Kidney capillary endothelial cell (primary cell): ENCODE measurements at regions not wholly inside any gene's neighbourhood (a gene's known extent, or its start where the extent isn't known, plus 50 kb on each side); places are given as distances from the start of the nearest gene placed in this dataset.
A peak's percentile ranks its signal among the peaks of the same experiment; 100 is the strongest.
"Not testable (repeated sequence)": the region's sequence is repeated elsewhere in the genome, so short reads cannot be mapped to it uniquely, and the experiment has no call there.

Experiments used
- DNase-seq: peaks from one replicate; pipeline ENCODE4 v3.0.0-alpha.2; 2018; ENCODE audit warnings: low spot score

DNA sequence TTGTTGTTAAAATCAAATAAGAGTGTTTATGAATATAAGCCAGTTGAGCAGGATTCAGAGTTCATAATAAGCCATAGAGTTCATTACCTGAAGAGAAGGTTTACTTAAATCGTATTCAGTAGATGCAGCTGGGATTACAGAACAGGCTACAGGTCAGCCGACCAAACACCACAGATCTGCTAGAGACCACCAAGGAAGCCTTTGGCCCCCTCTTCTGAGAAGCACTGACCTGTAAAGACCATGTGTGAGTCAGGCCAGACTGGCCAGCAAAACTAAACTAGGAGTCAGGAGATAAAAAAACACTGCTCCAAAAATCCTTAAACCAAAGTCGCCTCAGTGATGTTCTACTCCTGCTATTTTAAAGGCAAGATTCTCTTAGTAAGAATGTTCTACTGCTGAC lies 1125.5 kb downstream of the FAT4 start:
- DNase-seq = no peak

DNA sequence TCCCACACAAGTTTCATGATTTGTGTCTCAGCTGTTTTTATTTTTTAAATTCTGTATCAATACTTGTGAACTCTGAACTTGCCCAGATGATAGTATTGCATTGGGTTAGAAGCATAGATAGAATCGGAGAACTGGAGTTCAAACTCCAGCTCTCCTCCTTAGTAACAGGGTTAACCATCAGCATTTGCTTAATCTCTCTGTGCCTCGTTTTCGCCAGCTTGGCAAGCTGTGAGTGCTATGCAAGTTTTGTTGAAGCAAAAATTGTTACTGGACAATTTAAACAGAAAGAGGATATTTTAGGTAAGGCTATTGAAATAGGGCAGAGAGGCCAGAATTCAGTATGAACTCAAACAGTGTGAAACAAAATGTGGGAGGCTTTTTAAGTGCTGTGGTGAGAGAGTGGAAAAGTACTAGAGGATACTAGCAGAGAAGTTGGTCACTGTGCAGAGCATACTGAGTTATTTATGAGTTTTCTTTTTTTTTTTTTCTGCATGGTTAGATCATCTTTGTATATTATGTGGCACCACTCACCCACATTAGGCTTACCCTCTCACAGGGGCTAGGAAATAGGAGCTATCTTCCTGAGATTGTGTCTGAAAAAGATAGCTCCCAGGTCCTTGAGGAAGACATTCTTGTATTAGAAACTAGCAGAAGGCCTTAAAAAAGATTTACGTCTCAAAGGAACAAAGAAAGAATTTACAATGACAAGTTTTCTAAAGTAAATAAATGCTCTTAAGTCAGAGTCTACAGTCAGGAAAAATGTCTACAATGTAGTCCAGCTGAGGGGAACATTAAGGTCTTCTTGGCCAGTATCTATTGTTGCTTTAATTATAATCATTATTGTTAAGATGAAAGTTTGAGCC lies 1126.6 kb downstream of the FAT4 start:
- DNase-seq = no peak

DNA sequence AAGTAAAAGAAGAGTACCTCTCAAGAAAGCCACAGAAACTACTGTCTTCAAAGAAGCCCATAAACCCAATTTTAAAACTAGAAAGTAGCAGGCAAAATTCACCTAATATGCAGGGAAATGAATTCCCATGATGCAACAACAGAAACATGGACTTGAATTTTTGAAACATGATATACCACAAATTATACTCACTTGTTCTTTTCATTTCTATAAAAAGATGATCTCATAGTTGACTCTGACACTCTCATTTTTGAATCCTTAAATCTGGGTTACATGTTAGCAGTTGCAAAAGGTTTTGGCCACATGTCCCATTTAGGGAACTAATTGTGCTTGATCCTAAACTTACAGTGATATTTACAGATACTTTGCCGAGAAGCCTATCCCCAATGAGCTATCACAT lies 1130.8 kb downstream of the FAT4 start:
- DNase-seq = no peak

DNA sequence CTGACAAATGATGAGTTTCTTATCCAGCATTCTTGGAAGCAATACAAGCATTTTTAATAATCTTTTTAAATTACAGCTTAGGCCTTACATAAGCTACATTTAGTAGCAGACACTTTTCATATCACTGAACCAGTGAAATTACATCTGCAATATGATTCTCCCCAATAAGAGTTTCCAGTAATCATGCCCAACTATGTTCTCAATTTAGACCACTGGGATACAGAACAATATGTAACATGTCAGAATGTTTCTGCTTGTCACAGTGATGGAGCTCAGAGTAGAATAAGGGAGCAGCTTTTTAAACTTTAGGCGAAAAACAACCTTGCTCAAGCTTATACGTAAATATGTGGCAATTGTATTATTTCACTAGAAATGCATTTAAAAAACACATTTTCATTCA lies 1132.2 kb downstream of the FAT4 start:
- no peak for DNase-seq

DNA sequence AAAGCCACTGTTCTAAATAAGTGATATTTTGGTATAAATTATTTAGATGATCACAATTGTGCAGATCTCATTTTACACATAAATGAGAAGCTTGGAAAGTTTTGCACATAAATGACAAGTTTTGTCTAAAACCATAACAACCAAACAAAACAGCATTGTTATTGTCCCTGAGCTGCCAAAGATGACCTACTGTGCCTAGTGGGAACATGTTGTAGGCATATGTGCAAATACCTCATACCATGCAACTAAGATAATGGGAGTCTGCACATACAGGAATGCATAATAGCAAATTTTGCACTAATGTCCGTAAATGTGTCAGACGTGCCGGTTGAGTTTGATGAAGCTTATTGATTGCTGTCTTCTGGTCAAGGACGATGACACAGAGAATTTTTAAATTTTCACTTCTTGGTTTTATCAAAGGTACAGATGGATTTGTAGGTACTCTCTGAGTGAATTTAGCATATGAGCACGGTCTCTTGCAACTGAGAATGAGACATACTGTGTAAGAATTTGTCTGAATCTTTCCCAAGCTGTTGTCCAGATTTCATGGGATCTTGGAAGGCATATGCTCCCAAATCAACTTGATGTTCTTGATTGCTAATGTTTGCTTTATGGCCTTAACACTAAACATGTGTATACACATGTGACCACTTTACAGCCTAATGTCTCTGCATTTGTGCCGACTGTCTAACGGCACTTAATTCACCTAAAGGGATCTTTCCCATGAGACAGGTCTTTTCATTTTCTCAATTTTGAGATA lies 1133.5 kb downstream of the FAT4 start:
- DNase-seq = no peak

DNA sequence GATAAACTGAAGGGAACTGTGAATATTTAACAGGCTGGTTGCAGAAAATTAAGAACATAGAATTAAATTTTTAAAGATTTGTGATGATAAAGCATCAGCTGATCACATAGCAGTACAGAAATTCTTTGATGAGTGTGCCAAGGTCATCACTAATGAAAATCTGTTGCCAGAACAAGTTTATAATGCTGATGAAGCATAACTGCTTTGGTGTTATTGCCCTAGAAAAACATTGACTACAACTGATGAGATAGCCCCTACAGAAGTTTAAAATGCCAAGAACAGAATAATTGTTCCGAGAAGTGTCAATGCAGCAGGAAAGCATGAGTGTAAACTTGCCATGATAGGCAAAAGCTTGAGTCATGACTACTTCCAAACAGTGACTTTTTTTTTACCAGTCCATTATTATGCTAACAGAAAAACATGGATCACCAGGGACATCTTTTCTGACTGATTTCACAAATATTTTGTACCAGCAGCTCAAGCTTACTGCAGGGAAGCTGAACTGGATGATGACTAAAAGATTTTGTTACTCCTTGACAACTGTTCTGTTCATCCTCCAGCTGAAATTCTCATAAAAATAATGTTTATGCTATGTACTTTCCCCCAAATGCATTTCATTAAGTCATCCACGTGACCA lies 1136.6 kb downstream of the FAT4 start:
- no peak for DNase-seq

DNA sequence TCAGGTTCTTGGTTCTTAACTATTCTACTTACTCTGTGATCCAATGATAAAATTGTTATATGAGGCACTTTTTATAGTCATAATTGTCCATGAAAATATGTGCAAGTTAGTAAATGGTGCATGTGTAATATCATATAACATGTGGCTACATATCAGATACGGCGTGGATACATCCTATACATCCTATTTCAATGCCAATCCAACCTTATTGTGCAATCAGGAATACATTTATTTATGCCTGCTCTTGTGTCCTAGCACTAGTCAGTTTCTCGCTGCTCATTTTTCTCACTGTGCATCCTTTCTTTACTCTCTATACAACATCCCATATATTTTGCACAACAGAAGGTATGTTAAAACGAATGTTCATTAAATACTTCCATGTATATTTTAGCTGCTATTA lies 1141.1 kb downstream of the FAT4 start:
- DNase-seq = no peak

DNA sequence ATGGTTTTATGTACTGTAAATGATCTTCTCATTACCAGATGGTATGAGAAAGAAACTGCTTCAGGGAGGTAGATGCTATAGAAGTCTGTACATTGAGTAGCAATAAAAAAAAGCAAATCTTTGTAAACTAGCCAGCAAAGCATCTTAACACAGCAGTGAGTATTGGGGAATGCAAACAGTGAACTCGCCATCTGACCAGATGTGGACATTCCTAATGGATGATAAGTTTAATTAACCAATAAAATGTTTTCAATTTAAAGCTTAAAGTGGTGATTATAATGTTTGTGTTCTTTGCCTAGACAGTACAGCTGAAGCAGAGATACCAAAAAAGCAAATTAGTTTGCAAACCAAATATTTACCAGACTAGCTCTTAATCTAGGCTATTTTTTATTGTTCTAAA lies 1144.2 kb downstream of the FAT4 start:
- no peak for DNase-seq

DNA sequence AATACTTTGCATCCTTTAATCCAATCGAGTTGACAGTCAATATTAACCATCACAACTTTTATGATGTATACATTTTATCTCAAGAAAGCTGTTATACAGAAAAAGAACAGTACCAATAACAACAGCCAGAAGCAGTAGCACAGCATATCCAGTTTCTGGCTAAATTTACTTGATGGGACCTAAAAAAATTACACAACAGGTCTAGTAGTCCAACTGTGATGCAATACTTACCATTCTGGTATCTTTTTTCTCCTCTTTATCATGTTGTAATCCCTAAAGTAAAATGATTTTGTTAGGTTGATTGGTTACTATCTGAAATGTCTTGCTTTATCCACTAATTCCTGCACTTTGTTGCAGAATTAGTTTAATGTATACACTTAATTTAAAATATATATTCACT lies 1150.6 kb downstream of the FAT4 start:
- no peak for DNase-seq

DNA sequence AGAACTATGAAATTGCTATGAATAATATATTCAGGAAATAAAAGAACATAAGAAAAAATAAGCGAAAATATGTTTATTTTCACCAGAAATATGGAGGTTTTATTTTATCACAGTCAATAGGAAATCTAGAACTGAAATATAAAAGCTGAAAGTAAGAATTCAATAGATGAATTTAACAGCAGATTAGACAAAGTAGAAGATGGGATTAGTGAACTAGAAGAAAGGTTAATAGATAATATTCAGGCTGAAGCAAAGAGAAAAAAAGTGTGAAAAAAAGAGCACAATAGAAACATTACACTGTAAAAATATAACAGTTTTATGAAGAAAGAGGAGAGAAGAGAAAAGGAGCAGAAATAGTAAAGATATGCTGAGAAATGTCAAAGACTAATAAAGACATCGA lies 1152.1 kb downstream of the FAT4 start:
- DNase-seq = no peak

DNA sequence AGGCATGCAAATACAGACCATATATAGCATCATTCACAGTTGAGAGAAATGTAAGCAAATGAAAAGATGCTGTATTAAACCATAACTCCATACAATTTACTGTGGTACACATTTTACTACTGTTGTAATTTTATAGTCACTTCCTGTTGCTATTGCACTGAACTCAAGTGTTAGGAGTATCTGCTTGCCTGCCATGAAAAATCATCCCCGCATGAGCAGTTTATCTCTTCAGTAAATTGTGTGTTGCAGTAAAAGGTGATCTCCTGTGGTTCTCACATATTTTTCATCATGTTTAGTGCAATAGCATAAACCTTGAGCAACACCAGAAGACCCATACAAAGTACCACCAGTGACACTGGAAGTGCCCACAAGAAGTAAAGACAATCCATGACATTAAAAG lies 1153.4 kb downstream of the FAT4 start:
- DNase-seq = no peak

DNA sequence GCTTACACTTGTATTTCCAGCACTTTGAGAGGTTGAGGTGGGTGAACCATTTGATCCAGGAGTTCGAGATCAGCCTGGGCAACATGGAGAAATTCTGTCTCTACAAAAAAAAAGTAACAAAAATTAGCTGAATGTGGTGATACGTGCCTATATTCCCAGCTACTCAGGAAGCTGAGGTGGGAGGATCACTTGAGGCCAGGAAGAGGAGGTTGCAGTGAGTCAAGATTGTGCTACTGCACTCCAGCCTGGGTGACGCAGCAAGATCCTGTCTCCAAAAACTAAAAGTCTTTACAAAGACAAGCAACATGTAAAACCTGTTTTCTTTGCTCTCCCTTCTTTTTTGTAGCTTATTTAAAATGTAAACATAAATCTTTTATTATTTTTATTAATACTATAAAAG lies 1156.1 kb downstream of the FAT4 start:
- peak; percentile 46 for DNase-seq

DNA sequence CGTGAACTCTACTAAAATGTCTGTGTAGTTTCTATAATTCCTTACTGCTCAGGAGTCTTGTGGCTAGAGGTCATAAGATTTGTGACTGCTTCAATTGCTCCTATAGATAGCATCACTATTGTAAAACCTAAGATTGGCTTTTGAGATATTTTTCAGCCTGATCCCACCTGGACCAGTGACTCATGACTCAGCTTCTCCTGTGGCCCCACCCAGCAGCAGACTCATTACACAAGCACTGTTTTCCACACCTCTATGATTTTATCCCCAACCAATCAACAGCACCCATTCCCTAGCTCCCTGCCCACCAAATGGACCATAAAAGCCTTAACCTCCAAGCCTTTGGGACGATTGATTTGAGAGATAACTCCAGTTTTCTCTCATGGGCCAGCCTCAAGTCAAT lies 1157.0 kb upstream of the INTU start:
- DNase-seq = no peak

DNA sequence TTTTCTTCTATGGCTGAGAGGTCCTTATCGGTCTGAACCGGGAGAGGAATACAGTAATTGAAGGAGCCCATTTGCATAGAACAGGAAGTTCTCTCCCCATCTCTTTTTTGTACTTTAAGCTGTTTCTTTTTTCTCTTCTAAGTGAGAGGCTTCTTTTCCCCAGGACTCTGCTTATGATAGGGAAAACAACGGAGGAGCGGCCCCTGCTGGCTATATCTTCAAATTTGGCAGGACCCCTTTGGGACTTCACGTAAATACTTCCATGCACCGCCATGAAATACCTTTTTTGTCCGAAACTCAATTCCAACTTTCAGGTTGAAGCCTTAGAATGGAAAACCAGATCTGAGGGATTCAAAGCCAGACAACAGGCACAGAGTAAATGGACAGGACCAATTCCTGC lies 1153.0 kb upstream of the INTU start:
- DNase-seq = no peak

DNA sequence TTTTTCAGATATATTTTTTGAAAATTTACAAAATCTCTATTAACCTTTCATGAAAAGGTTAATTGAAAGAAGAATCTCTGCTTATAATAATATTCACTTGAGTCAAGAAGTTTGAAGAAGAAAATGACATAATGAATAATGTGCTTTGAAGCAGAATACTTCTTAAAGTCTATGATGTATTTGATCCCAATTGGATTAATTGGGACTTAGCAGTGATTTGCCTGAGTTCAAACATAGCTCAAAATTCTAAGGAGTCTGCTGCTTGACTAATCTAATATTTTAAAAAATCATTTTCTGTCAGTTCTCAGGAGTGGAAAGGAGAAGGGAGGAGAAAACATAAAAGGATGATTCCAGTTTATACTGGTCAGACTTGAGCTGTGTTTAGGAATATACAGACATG lies 1150.4 kb upstream of the INTU start:
- no peak for DNase-seq

DNA sequence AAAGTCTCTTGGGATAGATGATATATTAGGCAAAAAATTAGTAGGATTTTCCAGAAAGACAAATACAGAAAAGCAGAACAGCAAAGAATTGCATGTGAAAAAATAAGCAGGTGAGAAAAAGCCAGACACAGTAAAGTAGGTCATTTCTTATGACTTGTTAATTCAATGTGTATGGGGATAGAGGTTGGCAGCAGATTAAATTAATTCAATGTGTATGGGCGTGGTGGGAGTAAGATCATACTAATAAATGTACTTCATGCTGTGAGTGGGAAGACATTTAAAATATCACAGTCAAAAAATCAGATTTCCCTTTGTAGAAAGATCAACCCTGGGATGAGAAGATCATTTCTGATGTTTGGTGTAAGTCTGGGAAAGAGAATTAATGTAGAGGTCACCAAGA lies 1146.4 kb upstream of the INTU start:
- no peak for DNase-seq

DNA sequence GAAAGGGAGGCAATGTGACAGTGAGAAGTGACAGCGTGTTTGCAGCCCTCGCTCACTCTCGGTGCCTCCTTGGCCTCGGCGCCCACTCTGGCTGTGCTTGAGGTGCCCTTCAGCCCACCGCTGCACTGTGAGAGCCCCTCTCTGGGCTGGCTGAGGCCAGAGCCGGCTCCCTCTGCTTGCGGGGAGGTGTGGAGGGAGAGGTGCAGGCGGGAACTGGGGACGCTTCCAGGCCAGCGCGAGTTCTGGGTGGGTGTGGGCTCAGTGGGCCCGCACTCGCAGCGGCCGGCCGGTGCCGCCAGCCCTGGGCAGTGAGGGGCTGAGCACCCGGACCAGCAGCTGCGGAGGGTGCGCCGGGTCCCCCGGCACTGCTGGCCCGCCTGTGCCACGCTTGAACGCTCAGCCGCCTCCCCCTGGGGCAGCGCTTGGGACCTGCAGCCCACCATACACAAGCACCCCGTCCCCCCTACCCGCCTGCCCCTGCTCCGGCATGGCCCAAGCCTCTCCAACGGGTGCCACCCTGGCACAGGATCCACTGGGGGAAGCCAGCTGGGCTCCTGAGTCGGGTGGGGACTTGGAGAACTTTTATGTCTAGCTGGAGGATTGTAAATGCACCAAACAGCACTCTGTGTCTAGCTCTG lies 1142.8 kb upstream of the INTU start:
- no peak for DNase-seq

DNA sequence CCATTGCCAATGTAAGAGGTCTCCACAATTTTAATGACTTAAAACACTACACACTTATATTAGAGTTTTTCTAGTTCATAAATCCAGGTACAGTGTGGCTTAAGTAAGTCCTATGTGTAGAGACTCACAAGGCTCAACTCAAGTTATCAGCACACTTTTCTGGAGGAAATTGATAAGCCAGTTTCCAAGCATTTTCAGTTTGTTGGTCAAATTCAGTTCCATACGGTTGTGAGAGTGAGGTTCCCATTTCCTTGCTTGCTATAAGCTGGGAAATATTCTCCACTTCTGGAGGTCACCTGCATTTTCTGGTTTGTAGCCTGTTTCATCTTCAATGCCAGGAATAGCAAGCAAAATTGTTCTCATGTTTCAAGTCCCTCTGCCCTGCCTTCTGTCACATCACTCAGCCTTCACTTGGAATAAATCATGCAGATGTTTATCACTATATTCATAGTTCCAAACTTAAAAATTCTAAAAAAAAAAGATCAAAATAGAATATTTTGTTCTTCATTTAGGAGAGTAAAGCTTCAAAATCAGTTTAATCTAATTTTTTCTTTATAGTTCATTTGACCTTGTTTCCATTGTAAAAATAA lies 1137.5 kb upstream of the INTU start:
- DNase-seq = no peak

DNA sequence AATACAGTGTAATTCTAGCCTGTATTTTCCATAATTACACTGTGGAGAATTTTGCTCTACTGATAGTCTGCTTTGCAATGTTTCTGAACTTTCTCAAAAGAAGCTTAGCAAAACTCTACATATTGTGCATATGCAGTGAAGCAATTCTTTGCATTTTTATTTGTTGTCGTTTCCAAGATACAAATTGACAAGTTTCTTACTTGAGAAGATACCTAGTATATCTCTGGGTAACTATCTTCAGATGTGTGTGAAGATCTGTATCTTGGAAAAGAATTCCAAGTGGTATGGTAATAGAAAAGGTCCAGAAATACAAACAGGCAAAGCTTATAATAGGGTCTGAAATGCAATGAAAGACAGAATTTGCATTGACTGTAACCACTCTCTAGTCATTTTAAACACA lies 1119.8 kb upstream of the INTU start:
- no peak for DNase-seq

DNA sequence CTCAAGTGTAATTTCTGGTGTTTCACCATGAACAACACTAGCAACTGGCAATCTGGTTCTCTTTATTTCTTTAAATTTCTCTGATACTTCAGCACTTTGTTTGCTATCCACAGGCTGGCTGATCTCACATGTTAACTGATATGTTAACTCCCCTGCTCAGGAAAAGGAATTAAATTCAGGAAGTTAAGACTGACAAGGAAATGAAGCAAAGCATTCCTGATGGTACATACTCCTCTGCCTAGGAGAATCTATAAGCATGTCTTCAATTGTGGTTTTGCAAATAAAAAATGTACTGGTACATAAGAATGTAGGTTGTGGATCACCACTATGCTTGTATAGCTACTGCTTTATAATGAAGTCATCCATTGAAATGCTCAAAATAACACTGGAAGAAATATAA lies 1119.2 kb upstream of the INTU start:
- DNase-seq = no peak

DNA sequence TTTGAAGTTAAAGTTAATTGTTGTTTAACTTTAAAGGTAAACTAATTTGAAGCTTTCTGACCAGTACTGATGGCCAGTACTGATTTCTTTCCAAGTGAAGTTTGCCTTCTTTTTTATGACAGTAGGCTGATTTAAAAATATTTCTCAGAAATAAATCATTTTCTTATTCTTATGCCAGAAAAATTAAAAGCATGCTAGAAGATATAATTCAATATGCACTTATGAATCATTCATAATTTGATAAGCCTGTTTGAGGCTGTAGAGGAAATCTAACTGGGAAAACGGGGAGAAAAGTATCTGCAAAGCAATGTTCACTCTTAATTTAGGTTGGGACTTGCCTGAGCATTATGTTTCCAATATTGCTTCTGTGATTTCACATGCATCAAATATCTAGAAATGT lies 1112.0 kb upstream of the INTU start:
- DNase-seq = no peak

DNA sequence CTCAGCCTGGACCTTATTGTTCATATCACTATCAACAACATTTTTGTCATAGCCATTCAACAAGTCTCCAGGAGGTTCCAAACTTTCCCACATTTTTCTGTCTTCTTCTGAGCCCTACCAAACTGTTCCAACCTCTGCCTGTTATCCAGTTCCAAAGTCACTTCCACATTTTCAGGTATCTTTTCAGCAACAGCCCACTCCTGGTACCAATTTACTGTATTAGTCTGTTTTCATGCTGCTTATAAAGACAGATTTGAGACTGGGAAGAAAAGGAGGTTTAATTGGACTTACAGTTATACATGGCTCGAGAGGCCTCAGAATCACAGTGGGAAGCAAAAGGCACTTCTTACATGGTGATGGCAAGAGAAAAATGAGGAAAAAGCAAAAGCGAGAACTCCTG lies 1107.4 kb upstream of the INTU start:
- not testable (repeated sequence) for DNase-seq
